Type B pancreatic cell (in vitro differentiated cells): ENCODE measurements at regions not wholly inside any gene's neighbourhood (a gene's known extent, or its start where the extent isn't known, plus 50 kb on each side); places are given as distances from the start of the nearest gene placed in this dataset.

Source experiments
- DNase-seq: peaks from one replicate; pipeline ENCODE4 v3.0.0; 2021; ENCODE audit warnings: mixed read lengths; ENCODE audit not compliant: unreplicated experiment; ENCODE audit errors: extremely low spot score
- H3K27ac Mint-ChIP-seq: 2 replicates; pipeline ENCODE4 v1.8.0; 2021; ENCODE audit warnings: mild to moderate bottlenecking, mixed read lengths
- H3K27me3 Mint-ChIP-seq: 2 replicates; pipeline ENCODE4 v1.8.0; 2021; ENCODE audit warnings: mixed read lengths
- H3K36me3 Mint-ChIP-seq: 2 replicates; pipeline ENCODE4 v1.8.0; 2021; ENCODE audit warnings: mixed read lengths
- H3K4me1 Mint-ChIP-seq: one replicate; pipeline ENCODE4 v1.8.0; 2021; ENCODE audit warnings: mixed read lengths; ENCODE audit not compliant: unreplicated experiment
- H3K4me3 Mint-ChIP-seq: 2 replicates; pipeline ENCODE4 v1.8.0; 2021; ENCODE audit warnings: mild to moderate bottlenecking, mixed read lengths
- H3K9me3 Mint-ChIP-seq: 2 replicates; pipeline ENCODE4 v1.8.0; 2021; ENCODE audit warnings: mixed read lengths
- CTCF ChIP-seq: fragments of 200-600 bp; sonication (generic); conservative IDR thresholded peaks from 2 replicates; pipeline ENCODE4 v1.5.0; 2021; ENCODE audit warnings: antibody characterized with exemption, mild to moderate bottlenecking

- Mint-ChIP-seq H3K36me3 (no peaks in the 10 kb centered on the region), H3K4me1 (no peaks in the 10 kb centered on the region), H3K9me3 (peaks cover 4% of the 10 kb centered on the region), H3K4me3 (no peak overlapping the region), H3K27ac (no peak overlapping the region), H3K27me3 (no peaks in the 10 kb centered on the region)
- DNase-seq = no peak
- TF ChIP-seq CTCF = no peak
Measured at GRCh38 chr21:27787046-27787445, 820.2 kb upstream of the ADAMTS5 start.

GRCh38 chr21:27779606-27780005 is 812.7 kb upstream of the ADAMTS5 start:
- Mint-ChIP-seq H3K4me1 (no peaks in the 10 kb centered on the region), H3K4me3 (no peak overlapping the region), H3K36me3 (no peaks in the 10 kb centered on the region), H3K27me3 (no peaks in the 10 kb centered on the region), H3K27ac (no peak overlapping the region), H3K9me3 (peaks cover 4% of the 10 kb centered on the region)
- no peak for DNase-seq
- no peak for TF ChIP-seq CTCF

- H3K27me3 Mint-ChIP-seq = no peaks in the 10 kb centered on the region
- no peak for DNase-seq
- H3K9me3 Mint-ChIP-seq = no peaks in the 10 kb centered on the region
- H3K4me1 Mint-ChIP-seq = no peaks in the 10 kb centered on the region
- TF ChIP-seq CTCF = no peak
- no peak overlapping the region for H3K27ac Mint-ChIP-seq
- H3K36me3 Mint-ChIP-seq = no peaks in the 10 kb centered on the region
- H3K4me3 Mint-ChIP-seq = no peak overlapping the region
Measured at GRCh38 chr21:27776925-27777553, 810.2 kb upstream of the ADAMTS5 start.

DNA sequence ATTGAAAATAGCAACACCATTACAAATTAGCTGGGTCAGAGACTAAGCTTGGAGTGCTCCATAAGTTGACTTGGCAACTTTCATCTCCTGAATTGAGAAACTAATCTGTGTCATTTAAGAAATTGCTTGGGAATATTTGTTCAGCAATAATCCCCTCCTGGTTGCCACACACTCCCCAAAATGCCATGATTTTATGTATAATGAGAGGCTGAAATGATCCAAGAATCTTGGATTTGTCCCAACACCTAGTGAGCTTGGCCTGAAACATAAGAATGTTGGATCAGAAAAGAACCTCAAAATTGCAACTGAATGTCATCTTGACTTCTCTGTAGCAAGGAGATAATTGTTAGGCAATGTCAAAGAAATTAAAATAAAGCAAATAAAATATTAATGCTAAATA is 805.9 kb upstream of the ADAMTS5 start:
- H3K9me3 Mint-ChIP-seq = no peaks in the 10 kb centered on the region
- H3K4me3 Mint-ChIP-seq = no peak overlapping the region
- no peaks in the 10 kb centered on the region for H3K36me3 Mint-ChIP-seq
- TF ChIP-seq CTCF = no peak
- H3K4me1 Mint-ChIP-seq = no peaks in the 10 kb centered on the region
- no peaks in the 10 kb centered on the region for H3K27me3 Mint-ChIP-seq
- no peak for DNase-seq
- H3K27ac Mint-ChIP-seq = no peak overlapping the region

GRCh38 chr21:27771938-27772483 is 805.1 kb upstream of the ADAMTS5 start:
- no peak overlapping the region for H3K27ac Mint-ChIP-seq
- H3K36me3 Mint-ChIP-seq = no peaks in the 10 kb centered on the region
- no peak for DNase-seq
- TF ChIP-seq CTCF = no peak
- no peaks in the 10 kb centered on the region for H3K9me3 Mint-ChIP-seq
- H3K4me1 Mint-ChIP-seq = no peaks in the 10 kb centered on the region
- no peak overlapping the region for H3K4me3 Mint-ChIP-seq
- H3K27me3 Mint-ChIP-seq = no peaks in the 10 kb centered on the region
